ENCODE measurements at regions not wholly inside any gene's neighbourhood (a gene's known extent, or its start where the extent isn't known, plus 50 kb on each side); places are given as distances from the start of the nearest gene placed in this dataset.
"Not testable (repeated sequence)": the region's sequence is repeated elsewhere in the genome, so short reads cannot be mapped to it uniquely, and the experiment has no call there.

DNA sequence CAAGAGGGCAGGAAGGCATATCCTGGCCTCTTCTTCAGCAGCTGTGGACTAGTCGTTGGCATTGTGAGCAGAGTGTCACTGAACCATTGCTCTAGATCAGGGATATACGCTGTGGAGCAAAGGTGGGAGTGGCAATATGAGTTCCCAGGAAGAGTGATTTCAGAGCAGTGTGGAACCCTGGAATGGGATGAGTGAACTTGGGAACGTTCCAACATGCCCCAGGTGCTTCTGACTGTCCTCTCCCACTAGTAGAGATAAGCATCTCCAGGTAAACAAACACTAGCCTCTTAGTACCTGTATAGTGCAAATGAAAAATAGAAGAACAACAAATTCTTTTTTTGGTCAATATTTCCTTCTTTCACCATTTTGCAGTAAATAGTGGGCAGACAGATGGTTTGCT lies 123.6 kb upstream of the VEPH1 start:
- no peak for DNase-seq (ENCODE audit: low read depth)

DNA sequence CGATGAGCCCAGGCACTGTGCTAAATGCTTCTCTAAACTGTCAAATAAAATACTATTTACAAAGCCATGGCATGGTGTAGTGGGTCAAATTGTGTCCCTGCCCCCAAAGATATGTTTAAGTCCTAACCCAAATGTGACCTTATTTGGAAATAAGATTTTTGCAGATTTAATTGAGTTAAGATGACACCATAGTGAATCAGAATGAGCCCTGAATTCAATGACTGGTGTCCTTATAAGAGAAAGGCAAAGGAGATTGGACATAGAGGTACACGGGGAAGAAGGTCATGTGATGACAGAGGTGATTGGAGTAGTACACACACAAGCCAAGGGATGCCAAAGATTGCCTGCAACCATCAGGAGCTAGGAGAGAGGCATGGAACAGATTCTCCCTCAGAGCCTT lies 121.6 kb upstream of the VEPH1 start:
- no peak for DNase-seq (ENCODE audit: low read depth)

DNA sequence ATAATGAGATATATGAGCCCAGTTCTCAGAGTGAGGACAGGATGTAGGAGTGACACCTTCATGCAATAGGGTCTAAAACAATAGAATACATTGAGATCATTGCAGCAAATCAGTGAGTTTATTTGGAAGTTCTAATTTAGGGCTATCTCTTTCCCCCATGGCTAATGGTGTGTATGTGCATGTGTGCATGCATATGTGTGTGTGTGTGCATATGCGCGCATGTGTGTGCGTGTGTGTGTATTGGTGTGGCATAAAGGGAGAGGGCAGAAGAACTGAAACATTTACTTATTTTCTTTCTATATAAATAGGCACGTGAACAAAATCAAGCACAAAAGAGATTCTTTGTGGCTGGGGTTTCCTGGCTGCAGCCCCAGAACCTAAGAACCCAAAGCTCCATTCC lies 115.7 kb upstream of the VEPH1 start:
- DNase-seq (ENCODE audit: low read depth), result no peak

DNA sequence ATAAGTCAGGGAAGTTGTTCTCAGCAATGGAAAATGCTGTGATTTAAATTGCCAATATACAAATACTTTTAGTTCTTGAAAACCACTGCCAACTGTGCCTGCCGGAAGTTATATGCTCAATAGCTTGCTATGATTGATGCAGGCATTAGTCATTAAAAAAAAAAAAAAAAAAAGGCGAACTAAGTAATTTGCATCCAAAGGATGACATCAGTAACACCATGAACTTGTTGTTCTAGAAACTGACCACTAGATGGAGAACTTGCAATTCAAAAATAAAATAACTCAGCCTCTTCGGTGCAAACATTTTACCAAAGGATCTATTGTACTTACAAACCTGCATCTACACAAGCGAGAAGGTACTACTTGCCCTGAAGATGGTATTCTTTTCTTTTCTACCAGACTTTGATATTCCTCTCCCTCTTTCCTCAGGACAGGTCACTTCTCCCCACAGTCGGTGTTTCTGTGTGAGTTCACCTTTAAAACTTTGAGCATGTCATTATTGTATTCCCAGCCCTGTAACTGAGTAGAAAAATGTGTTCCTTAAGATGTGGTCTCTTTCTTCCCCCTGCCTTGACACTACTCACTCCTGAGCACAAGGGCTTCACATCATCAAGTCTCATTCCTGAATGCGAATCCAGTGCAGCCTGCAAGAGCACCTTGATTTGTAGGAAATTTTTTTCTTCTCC lies 115.0 kb upstream of the VEPH1 start:
- DNase-seq (ENCODE audit: low read depth), result no peak

- DNase-seq (ENCODE audit: low read depth), result no peak
Observed at GRCh38 chr3:157614896-157615295, 111.7 kb upstream of the VEPH1 start.

- DNase-seq (ENCODE audit: low read depth), result no peak
Observed at GRCh38 chr3:157611536-157612076, 108.4 kb upstream of the VEPH1 start.

DNA sequence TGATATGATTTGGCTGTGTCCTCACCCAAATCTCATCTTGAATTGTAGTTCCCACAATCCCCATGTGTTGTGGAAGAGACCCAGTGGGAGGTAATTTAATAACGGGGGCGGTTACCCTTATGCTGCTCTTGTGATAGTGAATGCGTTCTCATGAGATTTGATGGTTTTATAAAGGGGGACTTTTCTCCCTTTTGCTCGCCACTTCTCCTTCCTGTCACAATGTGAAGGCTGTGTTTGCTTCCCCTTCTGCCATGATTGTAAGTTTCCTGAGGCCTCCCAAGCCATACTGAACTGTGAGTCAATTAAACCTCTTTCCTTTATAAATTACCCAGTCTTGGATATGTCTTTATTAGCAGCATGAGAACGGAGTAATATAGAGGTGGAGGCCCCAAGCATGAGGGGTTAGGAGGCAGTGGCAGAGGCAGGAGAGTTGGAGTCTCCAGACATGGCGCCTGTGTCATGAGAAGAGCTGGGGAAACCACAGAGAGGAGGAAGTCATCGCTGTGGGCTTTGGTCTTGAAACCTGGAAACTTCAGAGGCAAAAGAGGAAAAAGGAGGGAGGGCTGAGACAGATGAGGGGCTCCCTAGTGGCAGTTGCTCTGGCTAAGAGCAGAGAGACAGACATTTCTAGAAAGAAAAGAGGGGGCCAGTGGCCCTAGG lies 107.8 kb upstream of the VEPH1 start:
- no peak for DNase-seq (ENCODE audit: low read depth)

GRCh38 chr3:157607826-157608405 lies 104.7 kb upstream of the VEPH1 start:
- no peak for DNase-seq (ENCODE audit: low read depth)

- no peak for DNase-seq (ENCODE audit: low read depth)
Observed at GRCh38 chr3:157606852-157607197, 103.6 kb upstream of the VEPH1 start.

DNA sequence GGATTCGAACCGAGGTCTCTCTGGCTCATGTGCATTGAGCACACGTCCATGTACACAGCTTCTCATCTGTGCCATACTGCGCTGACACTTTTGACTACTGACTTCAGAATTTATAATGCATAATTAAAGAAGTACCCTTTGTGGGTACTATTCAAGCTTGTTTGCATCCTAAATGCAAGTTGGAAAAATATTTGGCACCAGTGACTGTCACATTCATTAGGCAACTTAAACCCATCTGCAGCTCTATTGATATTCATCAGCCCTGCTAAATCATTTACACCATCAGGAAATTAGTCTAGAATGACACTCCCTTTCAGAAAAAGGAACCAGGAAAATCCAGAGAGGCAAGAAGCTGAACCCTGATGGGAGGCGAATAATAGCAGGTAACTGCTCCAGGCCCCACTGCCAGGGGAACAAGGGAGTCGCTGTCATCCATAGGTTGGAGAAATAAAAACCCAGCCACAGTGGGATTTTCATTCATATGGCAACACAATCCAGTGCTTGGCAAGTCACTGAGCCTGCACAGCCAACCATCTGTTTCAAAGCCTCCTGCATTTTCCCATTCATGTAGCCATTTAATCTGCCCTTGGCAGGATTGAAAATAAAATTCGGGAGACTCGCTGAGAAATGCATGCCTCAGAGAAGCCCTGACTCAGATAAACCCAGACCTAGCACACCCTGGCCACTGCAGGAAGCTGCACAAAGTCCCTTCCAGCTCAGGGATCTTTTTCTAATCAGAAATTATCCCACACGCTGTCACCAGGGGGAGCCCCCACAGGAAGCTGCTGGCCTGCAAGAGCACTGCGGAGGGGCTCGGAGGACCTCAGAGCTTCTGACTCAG lies 103.0 kb upstream of the VEPH1 start:
- DNase-seq (ENCODE audit: low read depth), result peak; percentile 9

DNA sequence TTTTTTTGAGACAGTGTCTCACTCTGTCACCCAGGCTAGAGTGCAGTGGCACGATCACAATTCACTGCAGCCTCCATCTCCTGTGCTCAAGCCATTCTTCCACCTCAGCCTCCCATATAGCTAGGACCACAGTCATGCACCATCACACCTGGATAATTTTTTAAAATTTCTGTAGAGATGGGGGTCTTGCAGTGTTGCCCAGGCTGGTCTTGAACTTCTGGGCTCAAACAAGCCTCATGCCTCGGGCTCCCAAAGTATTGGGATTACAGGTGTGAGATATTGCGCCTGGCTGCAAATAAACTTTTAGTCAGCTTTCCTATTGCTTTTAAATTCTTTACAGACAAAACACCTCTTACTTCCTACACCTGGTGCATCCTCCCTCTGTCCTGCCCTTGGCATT lies 102.1 kb upstream of the VEPH1 start:
- DNase-seq (ENCODE audit: low read depth), result no peak

DNA sequence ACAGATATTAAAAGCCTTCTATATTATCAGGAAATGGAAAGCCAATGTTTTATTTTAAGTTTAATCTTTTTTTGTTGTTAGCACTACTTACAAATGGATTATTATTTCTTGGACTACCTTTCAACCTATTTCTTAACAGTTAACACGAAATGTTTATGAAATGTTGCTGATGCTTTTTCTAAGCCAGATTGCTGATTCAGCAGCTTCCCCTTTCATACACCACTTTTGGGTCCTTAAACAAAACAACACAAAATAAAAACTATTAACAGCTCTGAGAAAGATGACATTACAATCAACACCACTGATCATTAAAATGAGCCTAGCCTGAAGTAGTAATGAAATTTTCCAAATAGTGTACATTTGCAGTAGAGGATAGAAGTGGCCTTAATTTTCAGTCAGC lies 99.2 kb upstream of the VEPH1 start:
- DNase-seq (ENCODE audit: low read depth), result no peak

DNA sequence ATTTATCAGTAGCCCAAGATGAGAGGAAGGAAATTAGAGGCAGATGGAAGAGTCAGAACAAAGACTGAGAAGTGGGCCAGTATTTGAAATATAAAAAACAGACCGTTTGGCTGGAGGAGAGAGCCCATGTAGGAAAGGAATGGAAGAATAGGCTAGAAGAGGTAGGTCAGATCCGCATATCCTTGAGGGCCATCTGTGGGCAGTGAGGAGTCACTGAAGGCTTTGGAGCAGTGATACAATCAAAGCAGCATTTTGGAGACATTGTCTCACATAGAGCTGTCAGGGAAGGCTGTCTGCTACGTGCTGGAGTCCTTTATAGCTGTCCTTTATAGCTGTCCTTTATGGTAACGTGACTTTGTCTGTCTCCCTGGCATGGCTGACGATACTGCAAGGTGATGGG lies 92.0 kb upstream of the VEPH1 start:
- DNase-seq (ENCODE audit: low read depth), result no peak

DNA sequence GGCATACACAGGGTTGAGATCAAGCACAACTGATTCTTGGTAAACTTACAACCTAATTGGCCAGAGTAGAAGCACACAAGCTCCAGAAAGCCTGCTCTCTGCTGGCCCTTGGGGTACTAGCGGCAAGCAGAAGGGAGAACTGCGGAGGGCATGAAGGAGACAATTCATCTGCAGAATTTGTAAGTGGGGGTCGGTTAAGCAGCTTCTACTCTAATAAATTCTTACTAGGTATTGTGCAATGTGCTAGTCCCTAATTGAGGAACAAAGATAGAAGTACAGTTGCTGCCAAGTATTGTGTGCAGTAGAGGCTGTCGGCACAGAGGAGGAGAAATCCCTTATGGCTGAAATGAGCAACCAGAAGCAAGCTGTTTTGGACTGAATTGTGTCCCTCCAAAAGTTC lies 91.2 kb upstream of the VEPH1 start:
- DNase-seq (ENCODE audit: low read depth), result no peak

DNA sequence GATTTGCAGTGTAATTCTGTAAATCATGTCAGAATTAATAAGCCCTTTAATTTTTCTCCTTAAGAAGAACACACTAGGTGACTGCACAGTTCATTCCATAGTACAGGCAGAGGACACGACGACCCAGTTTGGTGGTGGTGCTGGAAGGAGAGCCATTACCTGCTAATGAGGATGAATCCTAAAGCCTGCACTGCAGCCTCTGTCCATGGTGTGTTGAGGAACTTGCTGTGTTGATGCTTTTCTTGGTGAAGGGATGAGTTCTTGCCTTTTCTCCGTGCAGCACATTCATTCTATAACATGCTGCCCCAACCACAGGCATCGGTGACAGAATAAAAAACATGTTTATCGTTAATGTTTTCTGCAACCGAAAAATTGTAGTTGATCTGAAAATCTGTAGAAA lies 89.6 kb upstream of the VEPH1 start:
- no peak for DNase-seq (ENCODE audit: low read depth)

DNA sequence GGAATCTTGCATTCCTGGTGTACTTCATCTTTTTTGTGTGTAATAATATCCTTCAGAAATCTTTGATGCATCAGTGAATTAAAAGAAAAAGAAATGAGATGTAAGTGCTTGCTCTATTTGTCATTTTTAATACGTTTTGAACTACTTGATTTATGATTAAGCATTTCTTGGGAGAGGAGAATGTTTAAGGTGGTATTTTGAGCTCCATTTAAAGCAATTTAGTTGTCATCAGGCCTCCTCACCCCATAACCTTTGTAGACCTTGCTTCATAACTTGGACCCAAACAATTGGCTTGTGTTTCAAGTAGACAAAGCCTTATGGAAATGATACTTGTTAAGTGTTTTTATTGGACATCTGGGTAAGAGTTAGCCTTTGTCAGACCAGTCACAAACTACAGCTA lies 87.1 kb upstream of the VEPH1 start:
- no peak for DNase-seq (ENCODE audit: low read depth)

DNA sequence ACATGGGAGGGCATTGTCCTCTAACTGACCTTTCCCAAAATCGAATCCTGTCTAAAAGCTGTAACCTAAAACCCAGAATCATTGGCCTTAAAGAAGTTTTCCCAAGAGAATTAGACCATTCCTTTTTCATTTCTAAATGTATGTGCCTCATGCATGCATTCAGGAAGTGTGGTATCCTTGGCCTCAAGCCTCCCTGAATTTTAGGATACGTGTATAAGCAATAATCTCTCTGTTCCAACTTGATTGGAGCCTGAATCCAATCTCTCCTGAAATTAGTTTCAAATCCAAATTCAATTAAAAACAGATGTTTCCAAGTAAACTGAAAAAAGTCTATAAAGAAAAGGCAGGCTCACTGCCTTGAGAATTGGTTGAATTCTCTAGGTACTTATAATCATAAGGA lies 86.0 kb upstream of the VEPH1 start:
- no peak for DNase-seq (ENCODE audit: low read depth)

- DNase-seq (ENCODE audit: low read depth), result no peak
Observed at GRCh38 chr3:157588386-157589060, 85.3 kb upstream of the VEPH1 start.

DNA sequence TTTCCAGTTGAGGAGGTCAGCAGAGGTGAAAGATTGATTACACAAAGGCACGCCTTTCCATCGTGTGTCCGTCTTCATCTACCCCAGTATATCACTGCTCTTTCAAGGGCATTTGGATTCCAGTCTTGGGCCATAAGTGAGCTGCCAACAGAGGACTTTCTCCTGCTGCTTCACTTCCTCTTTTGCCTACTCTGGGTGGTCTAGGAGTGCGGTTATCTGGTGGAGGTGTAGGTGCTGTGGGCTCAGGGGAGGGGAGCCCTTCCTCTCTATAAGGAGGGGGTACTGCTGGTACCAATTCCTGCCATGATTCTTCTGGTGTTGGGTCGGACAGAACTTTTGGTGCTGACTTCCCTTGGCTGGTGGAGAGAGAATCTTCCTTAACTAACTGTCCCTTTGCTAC lies 83.1 kb upstream of the VEPH1 start:
- DNase-seq (ENCODE audit: low read depth), result no peak

DNA sequence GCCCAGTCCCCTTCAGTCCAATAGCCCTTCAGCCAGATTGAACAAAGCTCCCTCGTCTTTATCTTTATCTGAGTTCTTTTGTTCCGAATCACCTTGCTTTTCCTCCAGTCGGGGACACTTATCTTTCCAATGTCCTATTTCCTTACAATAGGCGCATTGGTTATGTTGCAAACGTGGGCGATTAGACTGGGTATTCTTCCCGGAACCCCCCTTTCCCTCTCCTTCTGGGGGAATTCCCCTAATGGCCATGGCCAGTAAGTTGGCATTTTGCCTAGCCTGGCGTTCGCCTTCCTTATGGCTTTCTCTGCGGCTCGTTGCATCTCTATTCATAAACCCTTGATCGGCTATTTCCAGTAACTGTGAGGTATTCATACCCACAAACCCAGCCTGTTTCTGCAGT lies 82.2 kb upstream of the VEPH1 start:
- DNase-seq (ENCODE audit: low read depth), result no peak

DNA sequence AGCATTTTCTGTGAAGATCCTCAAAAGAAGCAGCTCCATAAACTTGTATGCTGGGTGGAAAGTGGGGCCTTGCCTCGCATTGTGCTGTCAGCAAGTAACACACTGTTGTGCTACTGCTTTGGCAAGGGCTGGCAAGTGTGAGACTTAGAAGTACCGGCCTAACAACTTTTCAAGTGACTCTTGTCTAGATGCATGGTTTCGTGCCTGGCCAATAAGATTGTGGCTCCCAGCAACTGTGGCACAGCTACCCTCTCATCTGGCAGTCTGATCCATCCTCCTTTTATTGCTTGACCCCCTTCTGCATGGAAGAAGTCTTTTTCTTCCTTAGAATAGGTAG lies 79.4 kb upstream of the VEPH1 start:
- DNase-seq (ENCODE audit: low read depth), result no peak

GRCh38 chr3:157581956-157582636 lies 78.9 kb upstream of the VEPH1 start:
- DNase-seq (ENCODE audit: low read depth), result not testable (repeated sequence)
